ENCODE measurements at regions not wholly inside any gene's neighbourhood (a gene's known extent, or its start where the extent isn't known, plus 50 kb on each side); places are given as distances from the start of the nearest gene placed in this dataset.

- TF ChIP-seq EZH2 (IDR thresholded peaks at IDR 0.05; ENCODE audit: borderline replicate concordance, low read depth, low read length, severe bottlenecking) (no peak), CTCF (IDR thresholded peaks at IDR 0.05; ENCODE audit: borderline replicate concordance, extremely low read depth, low read length, poor library complexity, severe bottlenecking) (no peak)
Measured at GRCh38 chr13:53191091-53191490, 162.5 kb downstream of the OLFM4 start.
